ENCODE measurements at regions not wholly inside any gene's neighbourhood (a gene's known extent, or its start where the extent isn't known, plus 50 kb on each side); places are given as distances from the start of the nearest gene placed in this dataset.

DNA sequence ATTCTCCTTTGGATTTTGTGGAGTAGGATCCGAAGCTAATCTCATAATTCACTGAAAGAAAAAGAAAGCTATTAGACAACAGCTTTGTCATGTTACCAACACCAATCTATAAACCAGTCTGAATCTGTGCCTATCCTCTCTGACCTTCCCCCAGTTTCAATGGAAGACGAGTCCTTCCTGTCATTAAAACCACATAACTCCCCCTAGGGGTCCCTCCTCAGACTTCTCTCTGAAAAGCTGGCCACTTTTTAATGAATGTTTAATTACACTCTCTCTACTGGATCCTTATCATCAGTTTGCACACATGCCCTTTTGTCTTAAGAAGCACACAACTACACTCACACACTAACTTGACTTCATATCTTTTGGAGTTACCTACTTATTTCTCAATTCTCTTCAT is 98.0 kb upstream of the TSLP start:
- Mint-ChIP-seq H3K27me3 (ENCODE audit: low read depth) (no peaks in the 10 kb centered on the region), H3K9me3 (peaks cover 20% of the 10 kb centered on the region), H3K36me3 (no peaks in the 10 kb centered on the region), H3K4me3 (no peak overlapping the region), H3K4me1 (peaks cover 9% of the 10 kb centered on the region), H3K27ac (no peak overlapping the region)
- CTCF ChIA-PET: interaction anchor here (1.1 kb wide), 1 partner anchor 10 kb away, joined by 3 read pairs; no protein-coding TSS in a partner anchor
- TF ChIP-seq SP1 (CRISPR knock-in tag; conservative IDR thresholded peaks at IDR 0.05) (no peak), NR3C1 (CRISPR knock-in tag; conservative IDR thresholded peaks at IDR 0.05; ENCODE audit: low read depth) (no peak), ZNF232 (CRISPR knock-in tag; IDR thresholded peaks at IDR 0.05) (no peak), FOXJ3 (CRISPR knock-in tag; IDR thresholded peaks at IDR 0.05; ENCODE audit: borderline replicate concordance) (no peak), NFATC4 (CRISPR knock-in tag; IDR thresholded peaks at IDR 0.05) (no peak), ZNF317 (CRISPR knock-in tag; IDR thresholded peaks at IDR 0.05; ENCODE audit: borderline replicate concordance, low read depth) (no peak), ESRRA (CRISPR knock-in tag; IDR thresholded peaks at IDR 0.05; ENCODE audit: borderline replicate concordance) (no peak), TCF7 (CRISPR knock-in tag; IDR thresholded peaks at IDR 0.05; ENCODE audit: low read depth) (no peak), NFE2L1 (CRISPR knock-in tag; IDR thresholded peaks at IDR 0.05) (no peak), NR2C2 (CRISPR knock-in tag; IDR thresholded peaks at IDR 0.05) (no peak), JAZF1 (CRISPR knock-in tag; IDR thresholded peaks at IDR 0.05) (no peak)
- TF ChIP-seq, protein P1, sequence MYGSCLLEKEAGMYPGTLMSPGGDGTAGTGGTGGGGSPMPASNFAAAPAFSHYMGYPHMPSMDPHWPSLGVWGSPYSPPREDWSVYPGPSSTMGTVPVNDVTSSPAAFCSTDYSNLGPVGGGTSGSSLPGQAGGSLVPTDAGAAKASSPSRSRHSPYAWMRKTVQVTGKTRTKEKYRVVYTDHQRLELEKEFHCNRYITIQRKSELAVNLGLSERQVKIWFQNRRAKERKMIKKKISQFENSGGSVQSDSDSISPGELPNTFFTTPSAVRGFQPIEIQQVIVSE (CRISPR knock-in tag; IDR thresholded peaks at IDR 0.05; ENCODE audit: borderline replicate concordance): no peak
- TF ChIP-seq, protein P2, sequence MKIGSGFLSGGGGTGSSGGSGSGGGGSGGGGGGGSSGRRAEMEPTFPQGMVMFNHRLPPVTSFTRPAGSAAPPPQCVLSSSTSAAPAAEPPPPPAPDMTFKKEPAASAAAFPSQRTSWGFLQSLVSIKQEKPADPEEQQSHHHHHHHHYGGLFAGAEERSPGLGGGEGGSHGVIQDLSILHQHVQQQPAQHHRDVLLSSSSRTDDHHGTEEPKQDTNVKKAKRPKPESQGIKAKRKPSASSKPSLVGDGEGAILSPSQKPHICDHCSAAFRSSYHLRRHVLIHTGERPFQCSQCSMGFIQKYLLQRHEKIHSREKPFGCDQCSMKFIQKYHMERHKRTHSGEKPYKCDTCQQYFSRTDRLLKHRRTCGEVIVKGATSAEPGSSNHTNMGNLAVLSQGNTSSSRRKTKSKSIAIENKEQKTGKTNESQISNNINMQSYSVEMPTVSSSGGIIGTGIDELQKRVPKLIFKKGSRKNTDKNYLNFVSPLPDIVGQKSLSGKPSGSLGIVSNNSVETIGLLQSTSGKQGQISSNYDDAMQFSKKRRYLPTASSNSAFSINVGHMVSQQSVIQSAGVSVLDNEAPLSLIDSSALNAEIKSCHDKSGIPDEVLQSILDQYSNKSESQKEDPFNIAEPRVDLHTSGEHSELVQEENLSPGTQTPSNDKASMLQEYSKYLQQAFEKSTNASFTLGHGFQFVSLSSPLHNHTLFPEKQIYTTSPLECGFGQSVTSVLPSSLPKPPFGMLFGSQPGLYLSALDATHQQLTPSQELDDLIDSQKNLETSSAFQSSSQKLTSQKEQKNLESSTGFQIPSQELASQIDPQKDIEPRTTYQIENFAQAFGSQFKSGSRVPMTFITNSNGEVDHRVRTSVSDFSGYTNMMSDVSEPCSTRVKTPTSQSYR (CRISPR knock-in tag; IDR thresholded peaks at IDR 0.05): no peak
- ATAC-seq: peak; percentile 57; the same call in 1 of the 2 replicates
- POLR2A ChIA-PET: no interaction called here
- no peak for DNase-seq (ENCODE audit: low spot score)

DNA sequence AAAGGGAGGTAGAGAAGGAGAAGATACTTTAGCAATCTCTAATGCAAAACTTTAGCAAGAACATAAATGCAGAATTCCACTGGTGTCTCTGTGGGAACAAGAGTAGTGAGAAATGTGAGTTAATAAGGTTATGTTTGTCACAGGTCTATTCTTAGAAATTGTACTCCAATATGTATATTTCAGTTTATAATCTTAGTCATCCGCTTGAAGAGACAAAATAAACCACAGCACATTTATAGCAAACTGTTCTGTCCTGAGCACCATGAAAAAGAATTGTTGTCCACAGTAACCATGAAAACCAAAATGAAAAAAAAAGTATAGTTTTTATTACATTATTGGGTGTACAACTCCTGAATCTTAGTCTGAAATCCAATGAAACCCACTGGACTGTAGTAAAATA is 93.6 kb upstream of the TSLP start:
- POLR2A ChIA-PET: no interaction called here
- Mint-ChIP-seq H3K27me3 (ENCODE audit: low read depth) (no peaks in the 10 kb centered on the region), H3K27ac (no peak overlapping the region), H3K4me1 (0 out of 2 replicates have a peak, but pooled peaks cover 3% of the 10 kb centered on the region), H3K4me3 (no peak overlapping the region), H3K36me3 (peaks cover 6% of the 10 kb centered on the region; the same call in 1 of the 2 replicates), H3K9me3 (peaks cover 34% of the 10 kb centered on the region)
- CTCF ChIA-PET: no interaction called here
- DNase-seq (ENCODE audit: low spot score): no peak
- no peak for ATAC-seq
- TF ChIP-seq CREB1 (CRISPR knock-in tag; IDR thresholded peaks at IDR 0.05) (no peak), CREM (CRISPR knock-in tag; IDR thresholded peaks at IDR 0.05) (no peak), SOX15 (CRISPR knock-in tag; IDR thresholded peaks at IDR 0.05) (no peak), ZNF263 (CRISPR knock-in tag; IDR thresholded peaks at IDR 0.05; ENCODE audit: low read depth) (no peak)
- TF ChIP-seq, protein P3, sequence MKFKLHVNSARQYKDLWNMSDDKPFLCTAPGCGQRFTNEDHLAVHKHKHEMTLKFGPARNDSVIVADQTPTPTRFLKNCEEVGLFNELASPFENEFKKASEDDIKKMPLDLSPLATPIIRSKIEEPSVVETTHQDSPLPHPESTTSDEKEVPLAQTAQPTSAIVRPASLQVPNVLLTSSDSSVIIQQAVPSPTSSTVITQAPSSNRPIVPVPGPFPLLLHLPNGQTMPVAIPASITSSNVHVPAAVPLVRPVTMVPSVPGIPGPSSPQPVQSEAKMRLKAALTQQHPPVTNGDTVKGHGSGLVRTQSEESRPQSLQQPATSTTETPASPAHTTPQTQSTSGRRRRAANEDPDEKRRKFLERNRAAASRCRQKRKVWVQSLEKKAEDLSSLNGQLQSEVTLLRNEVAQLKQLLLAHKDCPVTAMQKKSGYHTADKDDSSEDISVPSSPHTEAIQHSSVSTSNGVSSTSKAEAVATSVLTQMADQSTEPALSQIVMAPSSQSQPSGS (CRISPR knock-in tag; IDR thresholded peaks at IDR 0.05; ENCODE audit: borderline replicate concordance, low read depth): no peak
- TF ChIP-seq, protein P4, sequence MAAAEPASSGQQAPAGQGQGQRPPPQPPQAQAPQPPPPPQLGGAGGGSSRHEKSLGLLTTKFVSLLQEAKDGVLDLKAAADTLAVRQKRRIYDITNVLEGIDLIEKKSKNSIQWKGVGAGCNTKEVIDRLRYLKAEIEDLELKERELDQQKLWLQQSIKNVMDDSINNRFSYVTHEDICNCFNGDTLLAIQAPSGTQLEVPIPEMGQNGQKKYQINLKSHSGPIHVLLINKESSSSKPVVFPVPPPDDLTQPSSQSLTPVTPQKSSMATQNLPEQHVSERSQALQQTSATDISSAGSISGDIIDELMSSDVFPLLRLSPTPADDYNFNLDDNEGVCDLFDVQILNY (CRISPR knock-in tag; IDR thresholded peaks at IDR 0.05): no peak
- TF ChIP-seq, protein P5, sequence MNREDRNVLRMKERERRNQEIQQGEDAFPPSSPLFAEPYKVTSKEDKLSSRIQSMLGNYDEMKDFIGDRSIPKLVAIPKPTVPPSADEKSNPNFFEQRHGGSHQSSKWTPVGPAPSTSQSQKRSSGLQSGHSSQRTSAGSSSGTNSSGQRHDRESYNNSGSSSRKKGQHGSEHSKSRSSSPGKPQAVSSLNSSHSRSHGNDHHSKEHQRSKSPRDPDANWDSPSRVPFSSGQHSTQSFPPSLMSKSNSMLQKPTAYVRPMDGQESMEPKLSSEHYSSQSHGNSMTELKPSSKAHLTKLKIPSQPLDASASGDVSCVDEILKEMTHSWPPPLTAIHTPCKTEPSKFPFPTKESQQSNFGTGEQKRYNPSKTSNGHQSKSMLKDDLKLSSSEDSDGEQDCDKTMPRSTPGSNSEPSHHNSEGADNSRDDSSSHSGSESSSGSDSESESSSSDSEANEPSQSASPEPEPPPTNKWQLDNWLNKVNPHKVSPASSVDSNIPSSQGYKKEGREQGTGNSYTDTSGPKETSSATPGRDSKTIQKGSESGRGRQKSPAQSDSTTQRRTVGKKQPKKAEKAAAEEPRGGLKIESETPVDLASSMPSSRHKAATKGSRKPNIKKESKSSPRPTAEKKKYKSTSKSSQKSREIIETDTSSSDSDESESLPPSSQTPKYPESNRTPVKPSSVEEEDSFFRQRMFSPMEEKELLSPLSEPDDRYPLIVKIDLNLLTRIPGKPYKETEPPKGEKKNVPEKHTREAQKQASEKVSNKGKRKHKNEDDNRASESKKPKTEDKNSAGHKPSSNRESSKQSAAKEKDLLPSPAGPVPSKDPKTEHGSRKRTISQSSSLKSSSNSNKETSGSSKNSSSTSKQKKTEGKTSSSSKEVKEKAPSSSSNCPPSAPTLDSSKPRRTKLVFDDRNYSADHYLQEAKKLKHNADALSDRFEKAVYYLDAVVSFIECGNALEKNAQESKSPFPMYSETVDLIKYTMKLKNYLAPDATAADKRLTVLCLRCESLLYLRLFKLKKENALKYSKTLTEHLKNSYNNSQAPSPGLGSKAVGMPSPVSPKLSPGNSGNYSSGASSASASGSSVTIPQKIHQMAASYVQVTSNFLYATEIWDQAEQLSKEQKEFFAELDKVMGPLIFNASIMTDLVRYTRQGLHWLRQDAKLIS (CRISPR knock-in tag; IDR thresholded peaks at IDR 0.05; ENCODE audit: borderline replicate concordance): no peak
- TF ChIP-seq, protein P6, sequence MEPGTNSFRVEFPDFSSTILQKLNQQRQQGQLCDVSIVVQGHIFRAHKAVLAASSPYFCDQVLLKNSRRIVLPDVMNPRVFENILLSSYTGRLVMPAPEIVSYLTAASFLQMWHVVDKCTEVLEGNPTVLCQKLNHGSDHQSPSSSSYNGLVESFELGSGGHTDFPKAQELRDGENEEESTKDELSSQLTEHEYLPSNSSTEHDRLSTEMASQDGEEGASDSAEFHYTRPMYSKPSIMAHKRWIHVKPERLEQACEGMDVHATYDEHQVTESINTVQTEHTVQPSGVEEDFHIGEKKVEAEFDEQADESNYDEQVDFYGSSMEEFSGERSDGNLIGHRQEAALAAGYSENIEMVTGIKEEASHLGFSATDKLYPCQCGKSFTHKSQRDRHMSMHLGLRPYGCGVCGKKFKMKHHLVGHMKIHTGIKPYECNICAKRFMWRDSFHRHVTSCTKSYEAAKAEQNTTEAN (CRISPR knock-in tag; IDR thresholded peaks at IDR 0.05): no peak
- TF ChIP-seq, protein P7, sequence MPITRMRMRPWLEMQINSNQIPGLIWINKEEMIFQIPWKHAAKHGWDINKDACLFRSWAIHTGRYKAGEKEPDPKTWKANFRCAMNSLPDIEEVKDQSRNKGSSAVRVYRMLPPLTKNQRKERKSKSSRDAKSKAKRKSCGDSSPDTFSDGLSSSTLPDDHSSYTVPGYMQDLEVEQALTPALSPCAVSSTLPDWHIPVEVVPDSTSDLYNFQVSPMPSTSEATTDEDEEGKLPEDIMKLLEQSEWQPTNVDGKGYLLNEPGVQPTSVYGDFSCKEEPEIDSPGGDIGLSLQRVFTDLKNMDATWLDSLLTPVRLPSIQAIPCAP (CRISPR knock-in tag; IDR thresholded peaks at IDR 0.05): no peak
